H9 (cell line): ENCODE measurements at regions not wholly inside any gene's neighbourhood (a gene's known extent, or its start where the extent isn't known, plus 50 kb on each side); places are given as distances from the start of the nearest gene placed in this dataset.

Experiments
- DNase-seq: peaks from one replicate; pipeline ENCODE4 v3.0.0-alpha.2; 2017
- H2AFZ ChIP-seq: one replicate; pipeline ENCODE4 v1.6.1; 2013; ENCODE audit warnings: mild to moderate bottlenecking, low read length, control low read depth, moderate library complexity
- H2AK5ac ChIP-seq: 2 replicates; pipeline ENCODE4 v1.6.1; 2013; ENCODE audit warnings: low read length, control low read depth, mixed read lengths; ENCODE audit not compliant: insufficient read length
- H2BK120ac ChIP-seq: one replicate; pipeline ENCODE4 v1.6.1; 2013; ENCODE audit warnings: low read depth, mild to moderate bottlenecking, low read length, control low read depth, inconsistent platforms; ENCODE audit not compliant: poor library complexity, severe bottlenecking
- H2BK12ac ChIP-seq: 2 replicates; pipeline ENCODE4 v1.6.1; 2013; ENCODE audit warnings: low read length, control low read depth, mixed read lengths, low read depth; ENCODE audit not compliant: insufficient read length
- H2BK15ac ChIP-seq: 2 replicates; pipeline ENCODE4 v1.6.1; 2013; ENCODE audit warnings: low read depth, low read length, control low read depth
- H2BK20ac ChIP-seq: one replicate; pipeline ENCODE4 v1.6.1; 2013; ENCODE audit warnings: low read depth, mild to moderate bottlenecking, low read length, control low read depth, inconsistent platforms; ENCODE audit not compliant: poor library complexity, severe bottlenecking
- H2BK5ac ChIP-seq: 2 replicates; pipeline ENCODE4 v1.6.1; 2013; ENCODE audit warnings: low read length, control low read depth, mixed read lengths; ENCODE audit not compliant: insufficient read length
- H3K14ac ChIP-seq: 2 replicates; pipeline ENCODE4 v1.6.1; 2013; ENCODE audit warnings: low read length, control low read depth; ENCODE audit not compliant: insufficient read depth
- H3K18ac ChIP-seq: 2 replicates; pipeline ENCODE4 v1.6.1; 2013; ENCODE audit warnings: low read depth, mild to moderate bottlenecking, mixed read lengths, low read length, control low read depth; ENCODE audit not compliant: insufficient read length
- H3K23ac ChIP-seq: 2 replicates; pipeline ENCODE4 v1.6.1; 2013; ENCODE audit warnings: low read length, control low read depth, mixed read lengths, low read depth; ENCODE audit not compliant: insufficient read length
- H3K23me2 ChIP-seq: 2 replicates; pipeline ENCODE4 v1.6.1; 2013; ENCODE audit warnings: low read depth, mild to moderate bottlenecking, mixed read lengths, low read length, control low read depth; ENCODE audit not compliant: insufficient read length, poor library complexity, severe bottlenecking
- H3K27ac ChIP-seq: 2 replicates; pipeline ENCODE4 v1.5.1; 2013; ENCODE audit warnings: low read length, control low read depth, mixed read lengths, low read depth; ENCODE audit not compliant: insufficient read length
- H3K27me3 ChIP-seq: 2 replicates; pipeline ENCODE4 v1.6.1; 2013; ENCODE audit warnings: low read length, control low read depth, inconsistent platforms; ENCODE audit not compliant: insufficient read depth
- H3K4ac ChIP-seq: 2 replicates; pipeline ENCODE4 v1.6.1; 2013; ENCODE audit warnings: low read depth, mild to moderate bottlenecking, control low read depth, inconsistent platforms, low read length, moderate library complexity
- H3K4me1 ChIP-seq: 2 replicates; pipeline ENCODE4 v1.6.1; 2013; ENCODE audit warnings: low read length, control low read depth, inconsistent platforms; ENCODE audit not compliant: insufficient read depth
- H3K4me2 ChIP-seq: 2 replicates; pipeline ENCODE4 v1.6.1; 2013; ENCODE audit warnings: low read length, control low read depth, mixed read lengths; ENCODE audit not compliant: insufficient read length, insufficient read depth
- H3K56ac ChIP-seq: 2 replicates; pipeline ENCODE4 v1.6.1; 2013; ENCODE audit warnings: low read depth, mild to moderate bottlenecking, mixed read lengths, low read length, control low read depth; ENCODE audit not compliant: insufficient read length
- H3K79me1 ChIP-seq: 2 replicates; pipeline ENCODE4 v1.6.1; 2013; ENCODE audit warnings: low read depth, mild to moderate bottlenecking, moderate library complexity, low read length, control low read depth, inconsistent platforms; ENCODE audit not compliant: insufficient read depth, poor library complexity, severe bottlenecking
- H3K79me2 ChIP-seq: 2 replicates; pipeline ENCODE4 v1.6.1; 2013; ENCODE audit warnings: low read length, control low read depth, inconsistent platforms; ENCODE audit not compliant: insufficient read depth
- H3K9ac ChIP-seq: 2 replicates; pipeline ENCODE4 v1.6.1; 2013; ENCODE audit warnings: low read length, control low read depth, mixed read lengths; ENCODE audit not compliant: insufficient read length; ENCODE audit errors: extremely low read depth
- H3K9me3 ChIP-seq: one replicate; pipeline ENCODE4 v1.6.1; 2013; ENCODE audit warnings: low read depth, low read length, inconsistent platforms; ENCODE audit not compliant: control insufficient read depth
- H3T11ph ChIP-seq: one replicate; pipeline ENCODE4 v1.6.1; 2013; ENCODE audit warnings: mild to moderate bottlenecking, low read length, control low read depth, inconsistent platforms
- H4K20me1 ChIP-seq: one replicate; pipeline ENCODE4 v1.6.1; 2013; ENCODE audit not compliant: control insufficient read depth, insufficient read length, insufficient read depth
- H4K5ac ChIP-seq: 2 replicates; pipeline ENCODE4 v1.6.1; 2013; ENCODE audit warnings: low read depth, mild to moderate bottlenecking, mixed read lengths, low read length, control low read depth; ENCODE audit not compliant: insufficient read length
- H4K8ac ChIP-seq: replicated peaks from 2 replicates; pipeline ENCODE4 v1.6.1; 2013; ENCODE audit warnings: low read length, control low read depth, mixed read lengths, low read depth; ENCODE audit not compliant: insufficient read length
- H4K91ac ChIP-seq: 2 replicates; pipeline ENCODE4 v1.6.1; 2013; ENCODE audit warnings: low read depth, mild to moderate bottlenecking, moderate library complexity, mixed read lengths, low read length, control low read depth; ENCODE audit not compliant: insufficient read length
- H3K27ac Mint-ChIP-seq, 3 experiments: 2 replicates in 2 of 3; 3 replicates in 1 of 3; pipeline ENCODE4 v1.8.0; 2020 to 2021; ENCODE audit warnings: mixed read lengths in 3 of 3, mild to moderate bottlenecking in 1 of 3, moderate library complexity in 1 of 3
- H3K27me3 Mint-ChIP-seq: 2 replicates; pipeline ENCODE4 v1.8.0; 2021; ENCODE audit warnings: low read depth, mild to moderate bottlenecking, moderate library complexity, mixed read lengths
- H3K36me3 Mint-ChIP-seq, 3 experiments: 2 replicates in 2 of 3; 3 replicates in 1 of 3; pipeline ENCODE4 v1.8.0; 2020 to 2021; ENCODE audit warnings: low read depth in 3 of 3, mixed read lengths in 3 of 3; ENCODE audit not compliant: insufficient read depth in 1 of 3
- H3K4me1 Mint-ChIP-seq, 2 experiments: 2 replicates each; pipeline ENCODE4 v1.8.0; 2020; ENCODE audit warnings: mixed read lengths in 2 of 2
- H3K4me3 Mint-ChIP-seq, 2 experiments: 2 replicates in 1 of 2; 3 replicates in 1 of 2; pipeline ENCODE4 v1.8.0; 2020 to 2021; ENCODE audit warnings: mild to moderate bottlenecking in 2 of 2, mixed read lengths in 2 of 2, moderate library complexity in 1 of 2
- H3K9me3 Mint-ChIP-seq, 2 experiments: 2 replicates in 1 of 2; 3 replicates in 1 of 2; pipeline ENCODE4 v1.8.0; 2020; ENCODE audit warnings: mild to moderate bottlenecking in 2 of 2, mixed read lengths in 2 of 2, moderate library complexity in 1 of 2
- CTCF ChIP-seq: fragments of 200-600 bp; sonication (generic); conservative IDR thresholded peaks from 3 replicates; pipeline ENCODE4 v1.8.0; 2021; ENCODE audit warnings: antibody characterized with exemption, mild to moderate bottlenecking
- whole genome bisulfite sequencing: extraction: QIAGEN DNeasy Blood & Tissue Kit; methylation state at CpG from one replicate; pipeline ENCODE4 v1.1.7; 2013; ENCODE audit warnings: missing lambda C conversion rate, low lambda C conversion rate, mixed read lengths; ENCODE audit not compliant: insufficient read length; ENCODE audit errors: extremely low coverage; 5-methylcytosine and 5-hydroxymethylcytosine counted together

- Mint-ChIP-seq H3K4me1 (peaks cover 6 to 10% of the 10 kb centered on the region in 2 experiments; a peak in 3 of 4 replicates), H3K27ac (no peak overlapping the region), H3K27me3 (peaks cover under 1% of the 10 kb centered on the region), H3K4me3 (no peak overlapping the region), H3K36me3 (no peaks in the 10 kb centered on the region), H3K9me3 (no peaks in the 10 kb centered on the region)
- Histone ChIP-seq H2BK20ac (no peak overlapping the region), H3K9me3 (no peaks in the 10 kb centered on the region), H4K91ac (no peak overlapping the region), H2BK12ac (no peak overlapping the region), H2BK5ac (no peak overlapping the region), H3K4me2 (no peak overlapping the region), H2AK5ac (no peak overlapping the region), H3K4me1 (no peaks in the 10 kb centered on the region), H3K23ac (no peak overlapping the region), H3T11ph (no peak overlapping the region), H3K27ac (no peak overlapping the region), H4K8ac (no peak overlapping the region), H3K27me3 (no peaks in the 10 kb centered on the region), H3K56ac (no peak overlapping the region), H4K20me1 (no peaks in the 10 kb centered on the region), H3K18ac (no peak overlapping the region), H3K23me2 (no peaks in the 10 kb centered on the region), H2AFZ (no peak overlapping the region), H3K4ac (no peak overlapping the region), H4K5ac (no peak overlapping the region), H3K14ac (no peak overlapping the region; the same call in 1 of the 2 replicates), H3K9ac (no peak overlapping the region), H3K79me2 (no peaks in the 10 kb centered on the region), H2BK120ac (no peak overlapping the region), H3K79me1 (no peaks in the 10 kb centered on the region), H2BK15ac (no peak overlapping the region)
- TF ChIP-seq CTCF = no peak
- WGBS = no CpG with 5 or more reads among the region's 7 CpGs
- no peak for DNase-seq
These were observed 193.5 kb downstream of the ZFP36L2 start for GRCh38 chr2:43033016-43033270.
